CD14-positive monocyte (primary cell): ENCODE measurements at regions not wholly inside any gene's neighbourhood (a gene's known extent, or its start where the extent isn't known, plus 50 kb on each side); places are given as distances from the start of the nearest gene placed in this dataset.

Experiments used
- DNase-seq, 3 donors: peaks; one replicate each; pipeline ENCODE4 v3.0.0-alpha.2; 2011 to 2022
- H2AFZ ChIP-seq: 2 replicates; pipeline ENCODE4 v1.6.0; 2012; ENCODE audit warnings: mild to moderate bottlenecking, low read depth, low read length, inconsistent platforms; ENCODE audit not compliant: insufficient read depth, poor library complexity, severe bottlenecking
- H3K27ac ChIP-seq, 2 donors: 1 replicate in 1 of 2; 2 replicates in 1 of 2; pipeline ENCODE4 v1.5.1; 2012 to 2013; ENCODE audit warnings: low read length in 2 of 2, control low read depth in 1 of 2, inconsistent platforms in 1 of 2, low read depth in 1 of 2, mild to moderate bottlenecking in 1 of 2
- H3K27me3 ChIP-seq, 2 donors: one replicate each; pipeline versions ENCODE4 v1.6.0 to v1.6.1; 2011 to 2013; ENCODE audit warnings: low read length in 2 of 2; ENCODE audit not compliant: control insufficient read depth in 2 of 2, insufficient read depth in 2 of 2
- H3K36me3 ChIP-seq, 2 donors: replicated peaks in 1 of 2; 1 replicate in 1 of 2; 2 replicates in 1 of 2; pipeline versions ENCODE4 v1.5.1 to v1.6.1; 2012 to 2013; ENCODE audit warnings: low read length in 2 of 2, control low read depth in 1 of 2, inconsistent platforms in 1 of 2, mild to moderate bottlenecking in 1 of 2; ENCODE audit not compliant: insufficient read depth in 2 of 2, control insufficient read depth in 1 of 2
- H3K4me1 ChIP-seq, 2 donors: 1 replicate in 1 of 2; 2 replicates in 1 of 2; pipeline versions ENCODE4 v1.5.1 to v1.6.1; 2012 to 2013; ENCODE audit warnings: low read length in 2 of 2, control low read depth in 1 of 2, inconsistent platforms in 1 of 2, mild to moderate bottlenecking in 1 of 2, moderate library complexity in 1 of 2; ENCODE audit not compliant: insufficient read depth in 2 of 2, control insufficient read depth in 1 of 2
- H3K4me2 ChIP-seq: replicated peaks from 2 replicates; pipeline ENCODE3; 2012; ENCODE audit warnings: low read length, moderate library complexity, mild to moderate bottlenecking; ENCODE audit not compliant: poor library complexity, severe bottlenecking; ENCODE audit errors: extremely low read depth
- H3K4me3 ChIP-seq, 3 experiments: fragments of 200-600 bp in 1 of 3; sonication (generic) in 1 of 3; replicated peaks in 1 of 3; 1 replicate in 2 of 3; 2 replicates in 1 of 3; pipeline ENCODE4 v1.5.1; 2011 to 2013; ENCODE audit warnings: low read length in 3 of 3, mild to moderate bottlenecking in 3 of 3, control low read depth in 2 of 3, low read depth in 2 of 3, inconsistent platforms in 1 of 3, moderate library complexity in 1 of 3
- H3K79me2 ChIP-seq: 2 replicates; pipeline ENCODE4 v1.6.0; 2012; ENCODE audit warnings: mild to moderate bottlenecking, control low read depth, inconsistent platforms, low read length, moderate library complexity; ENCODE audit not compliant: insufficient read depth
- H3K9ac ChIP-seq: 2 replicates; pipeline ENCODE4 v1.6.0; 2017; ENCODE audit warnings: low read length, mild to moderate bottlenecking; ENCODE audit not compliant: insufficient read depth, poor library complexity, severe bottlenecking
- H3K9me3 ChIP-seq, 2 donors: replicated peaks in 1 of 2; 1 replicate in 1 of 2; 2 replicates in 1 of 2; pipeline versions ENCODE4 v1.5.1 to v1.6.1; 2012 to 2013; ENCODE audit warnings: low read length in 2 of 2, control low read depth in 1 of 2; ENCODE audit not compliant: control insufficient read depth in 1 of 2, insufficient read depth in 1 of 2
- H4K20me1 ChIP-seq: 2 replicates; pipeline ENCODE4 v1.6.0; 2012; ENCODE audit warnings: mild to moderate bottlenecking, low read length, control low read depth, moderate library complexity; ENCODE audit not compliant: insufficient read depth
- H3K27ac Mint-ChIP-seq, 7 donors: one replicate each; pipeline ENCODE4 v1.8.0; 2020; ENCODE audit warnings: mild to moderate bottlenecking in 7 of 7, mixed read lengths in 7 of 7, moderate library complexity in 6 of 7, inconsistent platforms in 2 of 7
- H3K27me3 Mint-ChIP-seq, 3 donors: one replicate each; pipeline ENCODE4 v1.8.0; 2021 to 2022; ENCODE audit warnings: low read depth in 3 of 3, mild to moderate bottlenecking in 3 of 3, mixed read lengths in 3 of 3, moderate library complexity in 3 of 3, inconsistent platforms in 1 of 3
- H3K36me3 Mint-ChIP-seq, 2 donors: one replicate each; pipeline ENCODE4 v1.8.0; 2020; ENCODE audit warnings: mixed read lengths in 2 of 2, inconsistent platforms in 1 of 2, mild to moderate bottlenecking in 1 of 2
- H3K4me1 Mint-ChIP-seq: one replicate; pipeline ENCODE4 v1.8.0; 2020; ENCODE audit warnings: mild to moderate bottlenecking, mixed read lengths
- H3K4me3 Mint-ChIP-seq, 2 donors: one replicate each; pipeline ENCODE4 v1.8.0; 2020; ENCODE audit warnings: mild to moderate bottlenecking in 2 of 2, mixed read lengths in 2 of 2, moderate library complexity in 1 of 2
- H3K9me3 Mint-ChIP-seq, 7 donors: one replicate each; pipeline ENCODE4 v1.8.0; 2020 to 2022; ENCODE audit warnings: mixed read lengths in 7 of 7, mild to moderate bottlenecking in 6 of 7, moderate library complexity in 6 of 7, inconsistent platforms in 2 of 7
- CTCF ChIP-seq: fragments of 200-600 bp; IDR thresholded peaks from one replicate; pipeline ENCODE4 v1.8.0; 2022; ENCODE audit warnings: antibody characterized with exemption, mild to moderate bottlenecking
- WGBS: methylation state at CpG from one replicate; pipeline ENCODE4 v1.1.5; 2013; ENCODE audit warnings: missing lambda C conversion rate; ENCODE audit not compliant: insufficient coverage; 5-methylcytosine and 5-hydroxymethylcytosine counted together
- intact Hi-C, 2 donors: fragments of 100-400 bp; cut with micrococcal nuclease; formaldehyde crosslinking; loops; one replicate each; pipeline versions ENCODE4 v1.15.0 to v1.15.1; 2023

- WGBS, result no CpG with 5 or more reads among the region's 5 CpGs
- no peak overlapping the region for H3K4me2 ChIP-seq
- no peaks in the 10 kb centered on the region for H3K36me3 Mint-ChIP-seq
- no peaks in the 10 kb centered on the region for H3K4me1 ChIP-seq
- H4K20me1 ChIP-seq, result no peaks in the 10 kb centered on the region
- peaks cover 0 to 4% (median 0%) of the 10 kb centered on the region in 7 donors for H3K9me3 Mint-ChIP-seq
- no peak overlapping the region for H3K27ac ChIP-seq
- intact Hi-C loops, result no loop called here
- H2AFZ ChIP-seq, result no peak overlapping the region
- H3K79me2 ChIP-seq, result no peaks in the 10 kb centered on the region
- H3K4me1 Mint-ChIP-seq, result no peaks in the 10 kb centered on the region
- H3K36me3 ChIP-seq, result no peaks in the 10 kb centered on the region
- no peak overlapping the region for H3K9ac ChIP-seq
- H3K4me3 Mint-ChIP-seq, result no peak overlapping the region
- no peaks in the 10 kb centered on the region for H3K27me3 ChIP-seq
- no peak for DNase-seq
- H3K27ac Mint-ChIP-seq, result no peak overlapping the region
- no peaks in the 10 kb centered on the region for H3K9me3 ChIP-seq
- H3K4me3 ChIP-seq, result no peak overlapping the region
- H3K27me3 Mint-ChIP-seq, result peaks cover 0 to 4% (median 2%) of the 10 kb centered on the region in 3 donors
- no peak for TF ChIP-seq CTCF
Measured at GRCh38 chr10:128390596-128390995, 264.4 kb upstream of the MKI67 start.

GRCh38 chr10:128393546-128393945 lies 267.3 kb upstream of the MKI67 start:
- Mint-ChIP-seq H3K4me1 (no peaks in the 10 kb centered on the region), H3K4me3 (no peak overlapping the region), H3K36me3 (no peaks in the 10 kb centered on the region), H3K9me3 (peaks cover 0 to 4% (median 2%) of the 10 kb centered on the region in 7 donors), H3K27ac (no peak overlapping the region), H3K27me3 (peaks cover 0 to 4% (median 2%) of the 10 kb centered on the region in 3 donors)
- H2AFZ ChIP-seq, result no peak overlapping the region
- H3K4me2 ChIP-seq, result no peak overlapping the region
- H3K9ac ChIP-seq, result no peak overlapping the region
- H3K36me3 ChIP-seq, result no peaks in the 10 kb centered on the region
- no peak overlapping the region for H3K4me3 ChIP-seq
- no peak for DNase-seq
- TF ChIP-seq CTCF, result no peak
- no peaks in the 10 kb centered on the region for H4K20me1 ChIP-seq
- no peak overlapping the region for H3K27ac ChIP-seq
- H3K79me2 ChIP-seq, result no peaks in the 10 kb centered on the region
- H3K27me3 ChIP-seq, result no peaks in the 10 kb centered on the region
- no peaks in the 10 kb centered on the region for H3K4me1 ChIP-seq
- no peaks in the 10 kb centered on the region for H3K9me3 ChIP-seq
- 80% methylated on average over 2 of the region's 4 CpGs for WGBS
- intact Hi-C loops, result no loop called here
